Daoy (cell line): ENCODE measurements at regions not wholly inside any gene's neighbourhood (a gene's known extent, or its start where the extent isn't known, plus 50 kb on each side); places are given as distances from the start of the nearest gene placed in this dataset.

ENCODE experiments used
- DNase-seq: peaks from one replicate; pipeline ENCODE4 v3.0.0-alpha.2; 2015; ENCODE audit warnings: low read depth

DNA sequence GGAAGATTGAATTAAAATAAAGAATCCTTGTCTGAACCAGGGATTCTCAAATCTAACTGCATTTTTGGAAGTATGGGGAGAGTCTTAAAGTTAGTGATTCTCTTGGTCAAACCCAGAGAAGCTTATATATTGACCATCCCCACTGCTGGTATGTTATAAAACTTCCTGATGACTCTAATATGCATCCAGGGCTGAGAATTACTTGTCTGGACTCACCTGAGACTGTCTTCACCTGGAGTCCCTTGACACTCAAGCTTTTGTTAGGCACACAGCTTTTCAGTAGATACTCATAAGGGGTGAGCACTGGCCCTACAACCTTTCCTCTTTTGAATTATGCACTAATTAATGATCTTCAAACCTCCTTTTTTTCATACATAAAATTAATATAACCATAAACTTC, 149.6 kb upstream of the GULP1 start:
- DNase-seq, result no peak

GRCh38 chr2:188142636-188143295, 148.9 kb upstream of the GULP1 start:
- no peak for DNase-seq

DNA sequence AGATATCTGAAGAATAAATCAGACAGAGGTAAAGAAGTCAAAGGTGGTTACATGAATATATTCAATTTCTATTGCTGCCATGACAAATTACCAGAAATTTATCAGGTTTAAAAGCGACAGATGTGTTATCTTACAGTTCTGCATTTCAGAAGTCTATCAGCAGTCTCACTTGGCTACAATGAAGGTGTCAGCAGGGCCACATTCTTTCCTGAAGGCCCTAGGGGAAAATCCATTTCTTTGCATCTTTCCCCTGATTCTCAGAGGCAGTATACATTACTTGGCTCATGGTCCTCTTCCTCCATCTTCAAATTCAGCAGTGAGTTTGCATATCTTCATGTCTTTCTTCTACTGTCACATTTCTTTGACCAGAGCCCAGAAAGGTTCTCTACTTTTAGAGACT, 145.8 kb upstream of the GULP1 start:
- no peak for DNase-seq

DNA sequence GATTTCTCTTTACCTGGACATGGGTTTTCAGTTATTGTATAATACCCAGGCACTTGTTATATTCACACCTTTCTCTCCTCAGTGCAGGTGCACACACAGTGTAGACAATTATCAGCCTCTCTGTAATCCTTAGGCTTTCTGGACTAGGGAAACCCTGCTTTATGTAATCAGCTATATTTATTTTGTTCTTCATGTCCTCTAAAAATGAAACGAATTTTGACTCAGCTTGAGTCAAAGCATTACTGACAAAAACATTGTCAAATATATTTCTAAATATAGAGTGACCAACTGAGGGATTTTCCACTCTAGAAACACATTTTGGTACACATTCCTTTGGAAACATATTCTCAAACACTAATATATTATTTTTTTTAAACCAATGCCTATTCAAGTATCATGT, 144.8 kb upstream of the GULP1 start:
- no peak for DNase-seq

DNA sequence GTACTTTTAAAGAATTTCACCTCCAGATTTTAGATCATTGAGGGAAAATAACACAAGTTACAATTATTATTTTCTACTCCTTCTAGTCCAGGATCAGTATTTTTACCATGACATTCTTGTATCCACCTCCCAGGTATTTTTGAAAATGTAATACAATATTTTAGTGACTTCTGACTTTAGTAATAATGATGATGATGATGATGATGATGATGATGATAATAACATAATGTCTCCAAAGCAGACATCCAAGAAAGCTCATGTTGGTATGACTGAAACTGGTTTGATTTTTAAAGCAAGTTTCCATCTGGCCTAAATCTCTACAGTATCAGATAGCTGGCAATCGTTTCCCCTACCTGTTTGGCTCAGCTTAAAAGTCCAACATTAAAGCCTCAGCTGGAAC, 140.0 kb upstream of the GULP1 start:
- no peak for DNase-seq

DNA sequence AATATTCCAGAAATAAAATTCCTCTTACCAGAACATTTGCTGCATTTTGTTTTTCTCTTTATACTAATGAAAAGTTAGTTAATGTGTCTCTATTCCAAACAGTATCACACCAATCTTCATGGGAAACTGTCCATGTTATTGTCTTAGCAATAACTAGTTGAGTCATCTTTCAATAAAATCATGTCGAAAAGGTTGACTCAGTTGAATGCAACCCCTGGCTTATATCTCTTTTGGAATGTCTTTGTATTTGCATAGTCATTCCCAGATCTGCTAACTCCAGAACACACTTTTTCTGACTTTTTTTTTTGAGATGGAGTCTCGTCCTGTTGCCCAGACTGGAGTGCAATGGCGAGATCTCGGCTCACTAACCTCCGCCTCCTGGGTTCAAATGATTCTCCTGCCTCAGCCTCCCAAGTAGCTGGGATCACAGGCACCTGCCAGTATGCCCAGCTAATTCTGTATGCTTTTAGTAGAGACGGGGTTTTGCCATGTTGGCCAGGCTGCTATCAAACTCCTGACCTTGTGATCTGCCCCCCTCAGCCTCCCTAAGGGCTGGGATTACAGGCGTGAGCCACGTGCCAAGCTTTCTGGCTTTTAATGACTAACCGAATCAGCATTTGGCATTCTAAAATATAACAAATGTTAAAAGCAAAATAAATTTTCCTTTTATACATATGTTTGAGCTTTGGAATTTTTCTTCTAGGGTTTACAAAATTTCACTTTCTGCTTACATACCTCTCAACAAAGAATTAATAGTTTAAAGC, 133.2 kb upstream of the GULP1 start:
- DNase-seq, result no peak

DNA sequence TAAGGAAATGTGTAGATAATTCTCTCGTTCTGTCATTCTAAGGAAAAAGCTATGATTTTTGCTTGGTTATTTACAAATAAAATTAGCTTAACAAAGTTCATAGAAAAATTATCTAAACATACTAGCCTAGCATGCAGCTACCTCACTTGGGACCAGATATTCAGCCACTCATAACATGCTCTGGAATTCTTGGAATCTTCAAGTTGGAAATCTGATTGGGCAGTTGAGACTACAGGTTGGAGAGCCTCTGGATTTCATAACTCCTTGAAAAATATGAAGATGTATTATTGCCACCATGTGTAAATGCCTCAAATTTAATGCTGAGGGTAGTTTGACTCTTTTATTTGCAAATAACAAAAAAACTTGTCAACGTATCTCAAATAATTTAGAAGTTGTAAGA, 132.2 kb upstream of the GULP1 start:
- DNase-seq, result no peak

DNA sequence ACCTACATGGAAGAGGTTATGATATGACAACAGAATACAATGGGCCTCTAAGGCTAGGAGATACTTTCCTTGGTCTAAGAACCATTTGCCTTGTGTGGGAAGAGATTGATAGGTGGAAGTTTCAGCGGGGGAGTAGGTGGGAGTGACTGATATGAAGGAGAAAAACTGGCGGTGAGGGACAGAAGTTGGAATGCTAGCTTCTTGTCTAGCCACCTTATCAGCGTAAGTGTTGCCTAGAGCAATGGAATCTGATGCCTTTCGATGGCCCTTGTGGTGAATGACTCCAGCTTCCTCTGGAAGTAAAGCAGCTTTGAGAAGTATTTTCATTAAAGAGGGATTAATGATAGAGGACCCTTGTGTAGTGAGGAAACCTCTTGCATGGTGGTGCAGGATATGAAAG, 121.3 kb upstream of the GULP1 start:
- no peak for DNase-seq

DNA sequence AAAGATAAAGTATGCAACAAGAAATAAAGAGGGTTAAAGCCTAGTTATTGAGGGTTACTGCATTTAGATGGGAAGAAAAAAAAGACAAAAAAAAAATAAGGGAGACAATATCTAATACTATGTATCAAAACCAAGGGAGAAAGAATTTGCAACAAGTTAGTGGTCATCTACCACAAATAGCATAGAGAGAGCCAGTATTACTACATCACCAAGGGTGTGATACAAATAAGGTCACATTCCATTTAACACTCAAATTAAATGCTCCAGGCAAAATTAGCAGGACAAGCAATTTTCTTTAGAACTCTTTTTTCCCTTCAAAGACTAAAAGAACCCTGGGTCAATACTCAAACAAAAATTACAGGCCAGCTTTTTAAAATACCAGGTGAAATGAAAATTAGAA, 115.1 kb upstream of the GULP1 start:
- no peak for DNase-seq

DNA sequence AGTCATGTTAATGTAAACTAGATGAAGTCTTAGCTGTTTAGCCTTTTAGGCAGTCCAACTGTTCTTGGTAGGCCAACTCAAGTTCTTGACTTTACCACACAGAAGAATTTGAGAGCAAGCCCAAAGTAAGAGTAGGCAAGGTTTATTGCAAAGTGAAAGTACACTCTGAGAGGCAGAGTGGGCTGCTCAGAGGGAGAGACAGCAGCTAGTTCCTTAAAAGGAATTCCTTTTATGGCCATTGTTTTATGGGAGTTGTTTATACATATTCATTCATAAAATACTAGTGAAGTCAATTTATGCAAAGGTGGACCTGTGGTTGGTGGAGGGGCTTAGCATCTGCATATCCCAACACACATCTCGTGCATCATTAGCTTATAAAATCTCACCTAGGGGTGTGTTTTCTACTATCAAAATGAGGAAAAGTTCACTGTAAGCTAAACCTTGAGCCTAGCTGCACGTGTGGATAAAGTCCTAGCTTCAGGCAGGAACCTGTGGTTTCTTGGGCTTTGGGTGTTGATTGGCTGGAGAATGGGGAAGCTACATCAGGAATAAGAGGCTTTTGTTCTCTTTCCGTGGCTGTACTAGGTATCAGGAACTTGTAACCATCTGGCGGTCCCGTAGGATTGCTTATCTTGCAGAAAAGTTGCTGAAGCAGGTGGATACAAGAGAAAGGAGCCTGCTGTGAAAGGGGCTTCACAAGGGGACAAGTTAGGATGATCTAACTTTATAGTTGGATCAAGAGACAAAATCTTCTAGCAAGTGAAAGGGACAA, 110.4 kb upstream of the GULP1 start:
- peak; percentile 9 for DNase-seq

GRCh38 chr2:188181884-188182283, 109.8 kb upstream of the GULP1 start:
- no peak for DNase-seq

DNA sequence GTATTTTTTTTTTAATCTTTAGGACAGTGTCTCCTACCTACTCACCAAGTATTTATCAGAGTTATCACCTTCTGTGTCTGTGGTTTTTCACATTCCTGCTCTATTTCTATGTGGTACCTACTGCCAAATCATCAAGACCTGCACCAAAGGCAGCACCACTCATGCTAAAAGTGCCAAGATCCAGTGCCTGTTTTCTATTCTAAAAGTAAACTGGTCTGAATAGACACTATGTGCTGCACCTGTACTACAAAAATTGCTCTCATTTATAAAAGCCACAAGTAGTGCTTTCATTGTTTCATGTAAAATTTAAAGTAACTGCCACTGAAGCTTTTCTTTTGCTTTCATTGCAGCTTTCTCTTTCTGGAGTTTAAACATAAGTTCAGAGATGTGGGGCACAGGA, 103.9 kb upstream of the GULP1 start:
- no peak for DNase-seq

GRCh38 chr2:188189356-188189755, 102.3 kb upstream of the GULP1 start:
- DNase-seq, result peak; percentile 66

DNA sequence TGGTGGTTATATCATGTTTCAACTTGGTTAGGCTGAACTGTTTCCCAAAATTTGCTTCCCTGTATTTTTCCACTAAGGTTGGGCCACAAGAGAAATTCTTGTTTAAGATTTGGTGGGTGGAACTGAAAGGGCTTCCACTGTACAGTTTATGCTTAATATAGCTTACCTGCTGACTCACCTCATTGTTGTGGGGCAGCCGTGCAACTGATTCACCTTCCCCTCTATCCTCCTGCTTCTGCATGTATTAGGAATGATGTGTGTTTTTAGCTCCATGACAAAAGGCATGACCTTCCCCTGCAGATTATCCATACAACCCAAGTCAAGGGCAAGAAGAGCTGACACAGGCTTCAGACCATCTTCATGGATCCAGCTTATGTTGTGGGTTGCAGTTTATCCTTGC, 98.4 kb upstream of the GULP1 start:
- no peak for DNase-seq

GRCh38 chr2:188196343-188197008, 95.2 kb upstream of the GULP1 start:
- no peak for DNase-seq

GRCh38 chr2:188199716-188200128, 92.0 kb upstream of the GULP1 start:
- DNase-seq, result peak; percentile 59

GRCh38 chr2:188201639-188202038, 90.0 kb upstream of the GULP1 start:
- no peak for DNase-seq

DNA sequence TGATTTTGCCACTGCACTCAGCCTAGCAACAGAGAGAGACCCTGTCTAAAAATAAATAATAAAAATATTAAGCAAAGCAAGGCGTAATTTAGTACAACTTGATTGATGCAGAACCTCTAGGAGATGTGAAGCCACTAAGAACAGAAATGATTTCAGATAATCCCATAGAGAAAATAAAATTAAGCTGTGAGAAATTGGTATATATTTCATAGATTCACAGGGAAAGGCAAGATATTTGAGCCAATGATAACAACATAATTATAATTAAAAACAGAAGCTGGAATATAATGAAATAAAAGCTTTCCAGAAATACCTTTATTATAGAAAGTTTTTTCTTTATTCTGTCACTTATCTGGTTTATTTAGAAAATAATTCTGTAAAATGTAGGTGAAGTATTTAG, 88.9 kb upstream of the GULP1 start:
- no peak for DNase-seq

- no peak for DNase-seq
Measured at GRCh38 chr2:188203776-188204175, 87.9 kb upstream of the GULP1 start.

- DNase-seq, result no peak
Measured at GRCh38 chr2:188204824-188205223, 86.8 kb upstream of the GULP1 start.

DNA sequence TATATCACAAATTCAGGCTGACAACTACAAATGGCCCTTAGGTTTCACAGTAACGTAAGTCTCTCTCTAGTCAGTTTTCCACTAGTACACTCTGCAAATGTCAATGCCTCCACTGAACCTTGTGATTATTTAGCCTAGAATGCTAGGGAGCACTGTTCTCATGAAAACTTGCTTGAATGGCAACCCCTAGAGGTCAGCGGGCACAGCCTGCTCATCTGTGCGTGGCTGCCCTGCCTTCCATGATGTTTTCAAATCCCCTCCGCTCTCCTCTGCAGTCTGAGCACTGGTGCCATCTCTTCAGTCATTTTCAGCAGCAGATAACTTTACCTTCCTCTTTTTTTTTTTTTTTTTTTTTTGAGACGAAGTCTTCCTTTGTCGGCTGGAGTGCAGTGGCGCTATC, 84.1 kb upstream of the GULP1 start:
- no peak for DNase-seq

- DNase-seq, result no peak
Measured at GRCh38 chr2:188209218-188209617, 82.5 kb upstream of the GULP1 start.
